Islet of Langerhans (tissue), 1 donor: ENCODE measurements at regions not wholly inside any gene's neighbourhood (a gene's known extent, or its start where the extent isn't known, plus 50 kb on each side); places are given as distances from the start of the nearest gene placed in this dataset.
"Not testable (repeated sequence)": the region's sequence is repeated elsewhere in the genome, so short reads cannot be mapped to it uniquely, and the experiment has no call there.

Experiments
- FAIRE-seq: peaks from one replicate; lab custom pipeline; 2011; peaks lifted over from hg19 to GRCh38; lab: Jason Lieb, UNC

DNA sequence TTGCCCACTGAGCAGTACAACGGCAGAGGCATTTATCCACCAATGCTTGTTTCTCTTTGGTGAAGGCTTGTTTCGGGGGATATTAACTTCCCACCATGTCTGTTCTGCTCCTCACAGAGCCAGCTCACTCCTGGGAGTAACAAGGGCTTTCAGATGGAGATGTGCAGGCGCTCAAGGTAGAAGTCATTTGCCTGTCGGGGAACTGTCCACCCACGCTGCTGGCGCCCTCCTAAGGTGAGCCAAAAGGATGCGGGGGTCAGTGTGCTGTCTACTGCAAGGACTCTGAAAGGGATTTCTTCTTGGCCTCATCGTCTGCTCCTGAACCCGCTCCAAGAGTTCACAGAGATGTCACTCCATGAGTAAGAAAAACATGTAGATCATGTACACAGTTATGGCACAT, 57.0 kb upstream of the CYRIA start:
- no peak for FAIRE-seq

DNA sequence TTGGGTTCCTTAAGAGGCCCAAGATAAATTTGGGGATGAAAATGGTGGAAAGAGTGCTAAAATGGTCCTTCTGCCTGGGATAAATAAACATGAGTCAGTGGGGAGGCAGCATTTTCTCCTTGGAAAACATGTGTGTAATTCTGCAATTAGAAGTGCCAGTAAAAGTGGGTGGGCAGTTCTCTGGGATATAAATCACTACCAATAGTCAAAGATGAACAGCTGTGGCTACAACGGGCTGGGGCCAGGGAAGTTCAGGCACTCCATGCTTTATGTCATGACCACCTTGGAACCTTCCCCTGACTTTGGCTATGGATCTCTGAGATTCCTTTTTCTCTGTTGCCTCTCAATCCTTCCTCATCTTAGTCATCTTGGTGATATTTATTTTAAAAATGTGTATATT, 56.5 kb upstream of the CYRIA start:
- no peak for FAIRE-seq

DNA sequence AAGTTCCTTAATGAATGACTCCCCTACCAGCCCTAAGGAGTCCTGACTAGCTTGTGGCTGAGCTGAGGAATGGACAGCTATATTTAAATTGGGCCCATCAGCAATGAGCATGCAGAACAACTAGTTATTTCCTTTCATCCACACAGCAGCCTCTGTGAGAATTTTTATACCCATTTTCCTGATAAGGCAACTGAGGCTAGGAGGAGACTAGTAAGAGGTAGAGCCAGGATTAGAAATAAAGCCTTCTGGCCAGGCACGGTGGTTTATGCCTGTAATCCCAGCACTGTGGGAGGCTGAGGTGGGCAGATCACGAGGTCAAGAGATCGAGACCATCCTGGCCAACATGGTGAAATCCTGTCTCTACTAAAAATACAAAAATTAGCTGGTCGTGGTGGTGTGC, 55.9 kb upstream of the CYRIA start:
- not testable (repeated sequence) for FAIRE-seq

DNA sequence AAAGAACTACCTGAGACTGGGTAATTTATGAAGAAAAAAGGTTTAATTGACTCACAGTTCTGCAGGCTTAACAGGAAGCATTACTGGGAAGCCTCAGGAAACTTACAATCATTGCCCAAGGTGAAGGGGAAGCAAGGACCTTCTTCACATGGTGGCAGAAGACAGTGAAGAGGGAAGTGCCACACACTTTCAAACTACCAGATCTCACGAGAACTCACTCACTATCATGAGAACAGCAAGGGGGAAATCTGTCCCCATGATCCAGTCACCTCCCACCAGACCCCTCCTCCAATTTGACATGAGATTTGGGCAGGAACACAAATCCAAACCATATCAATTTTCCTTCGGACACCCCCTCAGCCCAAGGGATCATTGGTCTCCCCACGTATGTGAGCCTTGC, 55.1 kb upstream of the CYRIA start:
- FAIRE-seq, result not testable (repeated sequence)

DNA sequence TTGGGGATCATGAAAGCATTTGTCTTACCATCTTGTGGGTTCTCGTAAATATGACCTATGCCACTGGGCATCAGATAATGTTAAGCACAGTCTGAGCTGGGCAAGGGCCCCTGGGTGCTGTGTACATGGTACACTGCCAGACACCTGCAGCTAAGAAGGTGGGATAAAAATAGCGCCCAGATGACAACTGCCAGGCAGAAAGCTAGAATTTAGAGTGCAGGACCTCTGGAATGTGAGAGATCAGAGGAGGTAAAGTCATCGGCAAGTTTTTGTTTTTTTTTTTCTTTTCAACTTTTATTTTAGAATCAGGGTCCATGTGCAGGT, 53.8 kb upstream of the CYRIA start:
- no peak for FAIRE-seq

DNA sequence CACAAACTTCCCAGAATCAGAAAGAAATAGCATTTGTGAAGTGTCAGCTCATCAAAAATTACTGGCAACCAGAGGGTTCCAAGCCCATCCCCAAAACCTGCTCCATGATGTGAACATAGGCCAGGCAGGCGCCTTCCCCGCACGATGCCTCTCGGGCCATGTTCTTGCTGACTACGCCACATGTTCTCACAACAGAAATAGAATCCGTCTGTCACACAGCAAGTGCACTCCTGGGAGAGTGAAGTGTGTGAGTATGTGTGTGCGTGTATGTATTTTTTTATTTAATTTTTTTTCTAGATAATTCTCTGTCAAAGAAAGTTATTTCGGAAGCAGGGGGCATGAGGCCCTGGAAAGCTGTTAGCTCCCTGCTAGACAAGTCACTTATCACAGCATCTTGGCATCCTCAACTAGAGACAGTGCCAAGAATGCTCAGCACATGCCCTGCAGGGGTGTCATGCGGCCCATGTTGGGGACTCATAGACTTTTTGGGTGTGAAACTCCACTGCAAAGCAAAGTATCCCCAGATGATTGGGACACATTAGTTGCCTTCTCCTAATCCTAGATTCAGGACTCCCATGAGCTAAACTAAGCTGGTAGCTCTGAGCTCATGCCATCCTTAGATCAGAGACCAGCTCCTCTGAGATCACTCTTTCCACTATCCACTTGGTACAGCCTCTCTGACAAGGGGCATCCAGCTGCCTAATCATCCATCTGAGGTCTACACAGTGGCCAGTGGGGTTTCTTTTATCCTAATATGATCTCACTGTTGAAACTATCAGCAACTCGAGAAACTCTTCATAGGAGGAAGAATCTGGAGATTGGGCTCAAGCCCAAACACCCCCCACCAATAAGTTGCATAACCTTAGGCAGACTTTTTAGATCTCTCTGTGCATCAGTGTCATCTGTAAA, 53.2 kb upstream of the CYRIA start:
- FAIRE-seq, result no peak

DNA sequence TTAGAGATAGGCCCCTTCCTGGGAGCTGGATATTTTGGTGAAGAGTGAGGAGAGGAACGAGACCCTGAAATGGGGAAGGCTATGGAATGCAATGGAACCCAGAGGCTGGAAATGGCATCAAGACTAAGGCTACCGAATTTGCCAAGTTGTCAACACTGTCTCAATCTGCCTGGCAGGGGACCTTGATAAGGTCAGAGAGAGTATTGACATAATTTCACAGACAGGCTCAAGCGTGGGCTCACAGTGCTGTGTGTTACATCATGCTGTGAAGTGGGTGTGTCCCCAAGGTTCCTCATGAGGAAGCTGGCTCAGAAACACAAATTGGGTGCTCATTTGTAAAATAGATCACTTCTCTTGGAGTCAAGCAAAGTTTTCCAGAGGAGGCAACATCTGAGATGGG, 51.8 kb upstream of the CYRIA start:
- no peak for FAIRE-seq

DNA sequence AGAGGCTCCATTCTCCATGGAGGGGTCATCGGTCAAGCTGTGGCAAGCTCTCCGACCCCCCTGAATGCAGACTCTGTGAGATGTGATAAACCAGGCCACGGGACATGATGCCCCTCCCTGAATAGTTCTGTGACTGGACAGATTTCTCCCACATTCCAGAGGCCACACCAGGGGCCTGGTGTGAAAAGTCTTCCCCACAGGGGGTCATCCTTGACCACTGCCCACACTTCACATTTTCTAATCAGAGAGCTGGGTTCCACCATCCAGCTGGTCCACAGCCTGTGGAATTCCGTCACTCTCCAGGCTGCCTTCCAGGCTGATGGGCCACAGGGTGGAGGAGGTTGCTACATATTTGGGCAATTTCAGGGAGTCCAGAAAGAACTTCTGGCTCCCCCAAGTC, 51.3 kb upstream of the CYRIA start:
- FAIRE-seq, result no peak

DNA sequence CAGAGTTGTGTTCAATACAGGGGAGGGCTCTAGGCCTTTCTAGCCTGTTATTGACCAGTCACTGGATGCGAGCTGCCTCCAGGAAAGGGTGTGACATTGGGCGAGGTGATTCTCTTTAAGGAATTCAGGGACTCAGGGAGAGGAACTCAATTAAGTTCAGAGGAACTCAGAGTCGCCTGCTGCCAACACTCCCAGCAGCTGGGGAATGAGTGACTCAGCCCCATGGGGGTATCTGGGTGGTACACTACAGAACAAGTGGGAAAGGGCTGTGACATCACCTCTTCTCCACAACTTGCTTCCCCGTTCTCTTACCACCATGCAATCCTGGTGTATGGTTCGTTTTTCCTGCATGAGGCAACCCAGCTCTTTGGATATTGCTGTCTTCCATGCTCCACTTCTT, 50.4 kb upstream of the CYRIA start:
- FAIRE-seq, result no peak
